GM18867 (cell line): ENCODE measurements at regions not wholly inside any gene's neighbourhood (a gene's known extent, or its start where the extent isn't known, plus 50 kb on each side); places are given as distances from the start of the nearest gene placed in this dataset.

Source experiments
- ATAC-seq: cut with Tn5 transposase; IDR thresholded peaks from one replicate; pipeline ENCODE4 v1.9.1; 2021; ENCODE audit warnings: mild to moderate bottlenecking, moderate library complexity; ENCODE audit not compliant: unreplicated experiment

- ATAC-seq, result no peak
Observed at GRCh38 chr6:74785236-74785635, 420.6 kb downstream of the COL12A1 start.

GRCh38 chr6:74782346-74782745 lies 423.5 kb downstream of the COL12A1 start:
- no peak for ATAC-seq

- no peak for ATAC-seq
Observed at GRCh38 chr6:74780831-74781230, 425.0 kb downstream of the COL12A1 start.

GRCh38 chr6:74768738-74769137 lies 437.1 kb downstream of the COL12A1 start:
- no peak for ATAC-seq

GRCh38 chr6:74768120-74768519 lies 437.7 kb downstream of the COL12A1 start:
- no peak for ATAC-seq

GRCh38 chr6:74765486-74765885 lies 440.4 kb downstream of the COL12A1 start:
- ATAC-seq, result no peak

GRCh38 chr6:74764486-74764885 lies 441.4 kb downstream of the COL12A1 start:
- ATAC-seq, result no peak

GRCh38 chr6:74762841-74763240 lies 443.0 kb downstream of the COL12A1 start:
- no peak for ATAC-seq

GRCh38 chr6:74757813-74758212 lies 448.0 kb downstream of the COL12A1 start:
- no peak for ATAC-seq

- no peak for ATAC-seq
Observed at GRCh38 chr6:74756923-74757322, 448.9 kb downstream of the COL12A1 start.

GRCh38 chr6:74755778-74756177 lies 450.1 kb downstream of the COL12A1 start:
- ATAC-seq, result no peak

GRCh38 chr6:74755196-74755595 lies 450.7 kb downstream of the COL12A1 start:
- ATAC-seq, result no peak

GRCh38 chr6:74753883-74754600 lies 451.8 kb downstream of the COL12A1 start:
- ATAC-seq, result no peak

- no peak for ATAC-seq
Observed at GRCh38 chr6:74752303-74752702, 453.6 kb downstream of the COL12A1 start.

- ATAC-seq, result no peak
Observed at GRCh38 chr6:74750826-74751225, 455.0 kb downstream of the COL12A1 start.

GRCh38 chr6:74749211-74750147 lies 456.4 kb downstream of the COL12A1 start:
- peak; percentile 78 for ATAC-seq

- ATAC-seq, result no peak
Observed at GRCh38 chr6:74745670-74746069, 460.2 kb downstream of the COL12A1 start.

GRCh38 chr6:74742793-74743508 lies 462.9 kb downstream of the COL12A1 start:
- ATAC-seq, result peak; percentile 93

GRCh38 chr6:74741646-74742045 lies 464.2 kb downstream of the COL12A1 start:
- ATAC-seq, result no peak

GRCh38 chr6:74735304-74735703 lies 470.5 kb downstream of the COL12A1 start:
- ATAC-seq, result no peak

GRCh38 chr6:74734901-74735300 lies 471.0 kb downstream of the COL12A1 start:
- no peak for ATAC-seq
